MM.1S (cell line): ENCODE measurements at regions not wholly inside any gene's neighbourhood (a gene's known extent, or its start where the extent isn't known, plus 50 kb on each side); places are given as distances from the start of the nearest gene placed in this dataset.

Experiments
- DNase-seq: peaks from one replicate; pipeline ENCODE4 v3.0.0-alpha.2; 2015
- H2AFZ ChIP-seq: fragments of 300-600 bp; sonication (generic); 2 replicates; pipeline ENCODE4 v1.6.0; 2016; ENCODE audit warnings: antibody characterized with exemption, low read length
- H3F3A ChIP-seq: fragments of 300-600 bp; sonication (generic); 2 replicates; pipeline ENCODE4 v1.6.1; 2016; ENCODE audit warnings: mild to moderate bottlenecking, antibody characterized with exemption, low read length, moderate library complexity, mixed read lengths; ENCODE audit not compliant: insufficient read depth
- H3K27ac ChIP-seq: fragments of 300-600 bp; sonication (generic); 2 replicates; pipeline ENCODE4 v1.5.1; 2016; ENCODE audit warnings: mild to moderate bottlenecking, low read length
- H3K27me3 ChIP-seq: fragments of 300-600 bp; sonication (generic); replicated peaks from 2 replicates; pipeline ENCODE4 v1.6.0; 2016; ENCODE audit warnings: low read length; ENCODE audit not compliant: insufficient read depth
- H3K36me3 ChIP-seq: fragments of 300-600 bp; sonication (generic); replicated peaks from 2 replicates; pipeline ENCODE4 v1.6.1; 2016; ENCODE audit warnings: mild to moderate bottlenecking, low read length, mixed read lengths; ENCODE audit not compliant: insufficient read depth
- H3K4me1 ChIP-seq: fragments of 300-600 bp; sonication (generic); 2 replicates; pipeline ENCODE4 v1.6.1; 2016; ENCODE audit warnings: low read length, mixed read lengths
- H3K4me2 ChIP-seq: fragments of 300-600 bp; sonication (generic); 2 replicates; pipeline ENCODE4 v1.6.0; 2016; ENCODE audit warnings: low read depth, low read length
- H3K4me3 ChIP-seq: fragments of 300-600 bp; sonication (generic); 2 replicates; pipeline ENCODE4 v1.5.1; 2016; ENCODE audit warnings: low read length, mixed read lengths
- H3K79me2 ChIP-seq: fragments of 300-600 bp; sonication (generic); 2 replicates; pipeline ENCODE4 v1.6.1; 2016; ENCODE audit warnings: mixed run types, low read length, mixed read lengths
- H3K9ac ChIP-seq: fragments of 300-600 bp; sonication (generic); 2 replicates; pipeline ENCODE4 v1.6.1; 2016; ENCODE audit warnings: low read length, mixed read lengths
- H3K9me2 ChIP-seq: fragments of 300-600 bp; sonication (generic); replicated peaks from 2 replicates; pipeline ENCODE4 v1.6.1; 2016; ENCODE audit warnings: mild to moderate bottlenecking, low read length, mixed read lengths; ENCODE audit not compliant: insufficient read depth
- H3K9me3 ChIP-seq: fragments of 300-600 bp; sonication (generic); replicated peaks from 2 replicates; pipeline ENCODE4 v1.6.1; 2016; ENCODE audit warnings: mild to moderate bottlenecking, low read length, mixed read lengths; ENCODE audit not compliant: insufficient read depth
- H4K20me1 ChIP-seq: fragments of 300-600 bp; sonication (generic); 2 replicates; pipeline ENCODE4 v1.6.1; 2016; ENCODE audit warnings: mild to moderate bottlenecking, low read length, moderate library complexity, mixed read lengths; ENCODE audit not compliant: insufficient read depth
- EZH2 ChIP-seq: fragments of 300-600 bp; sonication (generic); optimal IDR thresholded peaks from 2 replicates; pipeline ENCODE3; 2017; ENCODE audit warnings: low read depth, mild to moderate bottlenecking, antibody characterized with exemption, low read length, mixed read lengths
- EZH2phosphoT487 ChIP-seq: fragments of 300-600 bp; sonication (generic); IDR thresholded peaks from 2 replicates; pipeline ENCODE4 v1.6.1; 2018; ENCODE audit warnings: antibody characterized with exemption, low read length
- TF ChIP-seq, protein P1 (sequence below): fragments of 300-600 bp; sonication (generic); IDR thresholded peaks from 2 replicates; pipeline ENCODE4 v1.5.1; 2016; ENCODE audit warnings: antibody characterized with exemption, low read length, mixed read lengths

DNA sequence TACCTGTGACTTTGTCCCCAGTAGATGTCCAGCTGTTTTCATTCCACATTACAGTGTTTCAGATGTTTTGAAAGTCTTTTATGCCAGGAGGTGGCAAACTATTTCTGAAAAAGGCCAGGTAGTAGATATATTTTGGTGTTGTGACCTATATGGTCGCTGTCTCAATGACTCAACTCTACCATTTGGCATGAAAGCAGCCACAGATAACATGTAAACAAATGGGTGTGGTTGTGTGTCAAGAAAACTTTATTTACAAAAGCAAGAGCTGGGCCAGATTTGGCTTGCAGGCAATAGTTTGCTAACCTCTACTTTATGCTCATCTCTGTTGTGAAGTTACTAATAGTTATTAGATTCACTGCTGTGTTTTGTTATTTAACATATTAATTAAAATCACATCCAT, 728.7 kb upstream of the EEF2KMT start:
- Histone ChIP-seq H3K4me1 (no peaks in the 10 kb centered on the region), H3K27me3 (no peaks in the 10 kb centered on the region), H3K9me2 (no peaks in the 10 kb centered on the region), H3K9me3 (no peaks in the 10 kb centered on the region), H3K27ac (no peak overlapping the region), H3K79me2 (no peaks in the 10 kb centered on the region), H3K36me3 (no peaks in the 10 kb centered on the region), H3F3A (no peaks in the 10 kb centered on the region), H3K4me2 (no peak overlapping the region), H2AFZ (no peak overlapping the region), H3K9ac (no peak overlapping the region), H3K4me3 (no peak overlapping the region), H4K20me1 (no peaks in the 10 kb centered on the region)
- no peak for TF ChIP-seq EZH2phosphoT487
- TF ChIP-seq, protein P1, sequence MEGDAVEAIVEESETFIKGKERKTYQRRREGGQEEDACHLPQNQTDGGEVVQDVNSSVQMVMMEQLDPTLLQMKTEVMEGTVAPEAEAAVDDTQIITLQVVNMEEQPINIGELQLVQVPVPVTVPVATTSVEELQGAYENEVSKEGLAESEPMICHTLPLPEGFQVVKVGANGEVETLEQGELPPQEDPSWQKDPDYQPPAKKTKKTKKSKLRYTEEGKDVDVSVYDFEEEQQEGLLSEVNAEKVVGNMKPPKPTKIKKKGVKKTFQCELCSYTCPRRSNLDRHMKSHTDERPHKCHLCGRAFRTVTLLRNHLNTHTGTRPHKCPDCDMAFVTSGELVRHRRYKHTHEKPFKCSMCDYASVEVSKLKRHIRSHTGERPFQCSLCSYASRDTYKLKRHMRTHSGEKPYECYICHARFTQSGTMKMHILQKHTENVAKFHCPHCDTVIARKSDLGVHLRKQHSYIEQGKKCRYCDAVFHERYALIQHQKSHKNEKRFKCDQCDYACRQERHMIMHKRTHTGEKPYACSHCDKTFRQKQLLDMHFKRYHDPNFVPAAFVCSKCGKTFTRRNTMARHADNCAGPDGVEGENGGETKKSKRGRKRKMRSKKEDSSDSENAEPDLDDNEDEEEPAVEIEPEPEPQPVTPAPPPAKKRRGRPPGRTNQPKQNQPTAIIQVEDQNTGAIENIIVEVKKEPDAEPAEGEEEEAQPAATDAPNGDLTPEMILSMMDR, result no peak
- no peak for TF ChIP-seq EZH2
- no peak for DNase-seq

DNA sequence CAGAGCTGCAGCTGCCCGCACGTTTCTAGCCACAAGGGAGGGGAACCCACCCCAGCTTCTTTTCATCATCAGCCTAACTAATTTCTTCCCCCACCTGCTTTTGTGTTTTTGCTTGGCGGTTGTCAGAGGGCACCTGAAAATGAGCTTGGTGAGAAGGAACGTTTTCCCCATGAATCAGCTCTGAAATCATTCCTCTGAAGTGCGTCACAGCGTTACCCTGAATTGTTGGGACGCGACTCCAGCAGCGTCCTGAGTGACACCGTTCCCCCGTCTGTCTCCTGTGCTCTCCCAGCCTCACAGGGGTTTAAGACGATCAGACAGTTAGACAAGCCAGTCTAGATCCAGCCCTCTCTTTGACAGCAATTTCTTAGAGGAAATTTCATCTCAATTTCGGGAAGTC, 722.9 kb upstream of the EEF2KMT start:
- Histone ChIP-seq H3K27ac (no peak overlapping the region), H3K9me2 (no peaks in the 10 kb centered on the region), H3K36me3 (no peaks in the 10 kb centered on the region), H3K9ac (no peak overlapping the region), H3F3A (no peaks in the 10 kb centered on the region), H3K4me2 (no peak overlapping the region), H3K4me3 (no peak overlapping the region), H3K27me3 (no peaks in the 10 kb centered on the region), H4K20me1 (no peaks in the 10 kb centered on the region), H2AFZ (no peak overlapping the region), H3K9me3 (no peaks in the 10 kb centered on the region), H3K79me2 (no peaks in the 10 kb centered on the region), H3K4me1 (no peaks in the 10 kb centered on the region)
- TF ChIP-seq EZH2phosphoT487, result no peak
- TF ChIP-seq, protein P1, result no peak
- TF ChIP-seq EZH2, result no peak
- DNase-seq, result no peak

DNA sequence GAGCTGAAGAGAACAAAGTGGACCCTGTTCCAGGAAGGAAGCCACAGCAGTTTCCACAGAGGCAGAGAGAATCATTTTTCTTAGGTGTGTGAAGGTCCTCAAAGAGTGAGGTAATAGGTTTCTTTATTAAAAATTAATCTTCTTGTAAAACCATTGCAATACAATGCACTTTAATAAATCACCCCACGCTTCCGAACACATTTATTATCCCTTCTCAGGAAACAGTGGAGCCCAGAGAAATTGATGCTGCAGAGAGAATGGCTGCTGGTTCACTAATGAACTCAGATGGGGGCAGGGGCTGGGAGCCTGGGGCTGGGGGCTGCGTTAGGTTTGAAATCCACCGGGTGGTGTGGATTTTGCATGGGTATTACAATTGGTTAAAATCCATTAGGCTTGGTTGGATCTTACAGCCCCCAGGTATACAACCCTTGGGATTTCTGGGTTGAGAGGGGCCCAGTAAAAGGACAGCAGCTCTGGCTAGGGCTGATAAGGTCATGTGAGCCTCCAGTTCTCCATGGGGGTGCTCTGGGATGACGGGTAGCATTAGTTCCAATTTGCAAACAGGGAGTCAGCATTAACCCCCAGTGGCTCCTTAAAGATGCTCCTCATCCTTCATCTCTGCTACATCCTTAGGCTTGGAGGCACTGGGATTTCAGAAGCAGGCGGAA, 718.1 kb upstream of the EEF2KMT start:
- H3K9me2 ChIP-seq, result no peaks in the 10 kb centered on the region
- no peak overlapping the region for H3K9ac ChIP-seq
- H4K20me1 ChIP-seq, result no peaks in the 10 kb centered on the region
- no peaks in the 10 kb centered on the region for H3K27me3 ChIP-seq
- TF ChIP-seq EZH2phosphoT487, result no peak
- TF ChIP-seq EZH2, result no peak
- TF ChIP-seq, protein P1, result no peak
- DNase-seq, result no peak
- H3F3A ChIP-seq, result no peaks in the 10 kb centered on the region
- no peaks in the 10 kb centered on the region for H3K4me1 ChIP-seq
- no peaks in the 10 kb centered on the region for H3K36me3 ChIP-seq
- H3K4me2 ChIP-seq, result no peak overlapping the region
- no peak overlapping the region for H3K27ac ChIP-seq
- H3K4me3 ChIP-seq, result no peak overlapping the region
- H2AFZ ChIP-seq, result no peak overlapping the region
- H3K79me2 ChIP-seq, result no peaks in the 10 kb centered on the region
- H3K9me3 ChIP-seq, result no peaks in the 10 kb centered on the region
